AG09319 (cell line): ENCODE measurements at regions not wholly inside any gene's neighbourhood (a gene's known extent, or its start where the extent isn't known, plus 50 kb on each side); places are given as distances from the start of the nearest gene placed in this dataset.

Experiments used
- DNase-seq: peaks from one replicate; pipeline ENCODE4 v3.0.0-alpha.2; 2010; ENCODE audit warnings: low read depth; ENCODE audit errors: extremely low read depth
- TF ChIP-seq, protein P1 (sequence below): IDR thresholded peaks from 2 replicates; pipeline ENCODE4 v1.5.1; 2011; ENCODE audit warnings: low read depth, mild to moderate bottlenecking, inconsistent platforms, low read length, moderate library complexity

DNA sequence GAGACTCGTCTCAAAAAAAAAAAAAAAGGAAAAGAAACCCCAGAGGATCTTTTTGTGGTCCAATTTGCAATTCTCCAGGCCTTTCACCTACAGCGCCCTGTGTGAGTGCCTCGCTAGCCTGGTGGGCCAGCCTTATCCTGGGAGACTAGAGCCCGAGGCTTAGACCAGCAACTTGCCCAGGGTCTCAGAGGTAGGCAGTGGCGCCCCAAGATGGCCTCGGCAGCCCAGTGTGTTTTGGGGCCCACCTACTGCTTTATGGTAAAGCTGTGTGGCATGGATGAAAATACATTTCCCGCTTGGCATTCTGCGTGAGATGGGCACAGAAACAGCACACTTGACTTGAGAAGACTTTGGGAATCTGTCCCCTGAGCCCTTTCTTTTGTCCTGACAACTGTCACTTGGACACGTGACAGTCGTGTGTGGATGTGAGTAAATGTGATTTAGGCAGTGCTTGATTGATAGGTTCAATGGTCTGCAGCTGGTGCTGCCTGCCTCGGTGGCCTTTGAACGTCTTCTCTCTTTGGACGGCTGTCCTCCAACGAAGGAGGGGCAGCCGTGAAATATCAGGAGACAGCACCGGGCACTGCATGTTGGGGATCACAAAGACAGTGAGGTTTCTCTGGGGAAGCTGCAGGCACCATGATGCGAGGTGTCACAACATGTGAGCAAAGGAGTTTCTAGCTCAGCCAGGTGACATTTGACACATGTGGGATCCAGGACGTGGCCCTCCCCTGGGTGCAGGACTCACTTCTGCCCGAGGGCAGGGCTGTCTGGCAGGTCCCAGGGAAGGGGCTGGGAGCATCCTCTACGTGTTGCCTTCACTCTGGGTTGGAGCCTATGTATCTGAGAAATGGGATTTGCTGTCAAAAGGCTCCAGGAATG lies 209.5 kb upstream of the TWIST2 start:
- TF ChIP-seq, protein P1, sequence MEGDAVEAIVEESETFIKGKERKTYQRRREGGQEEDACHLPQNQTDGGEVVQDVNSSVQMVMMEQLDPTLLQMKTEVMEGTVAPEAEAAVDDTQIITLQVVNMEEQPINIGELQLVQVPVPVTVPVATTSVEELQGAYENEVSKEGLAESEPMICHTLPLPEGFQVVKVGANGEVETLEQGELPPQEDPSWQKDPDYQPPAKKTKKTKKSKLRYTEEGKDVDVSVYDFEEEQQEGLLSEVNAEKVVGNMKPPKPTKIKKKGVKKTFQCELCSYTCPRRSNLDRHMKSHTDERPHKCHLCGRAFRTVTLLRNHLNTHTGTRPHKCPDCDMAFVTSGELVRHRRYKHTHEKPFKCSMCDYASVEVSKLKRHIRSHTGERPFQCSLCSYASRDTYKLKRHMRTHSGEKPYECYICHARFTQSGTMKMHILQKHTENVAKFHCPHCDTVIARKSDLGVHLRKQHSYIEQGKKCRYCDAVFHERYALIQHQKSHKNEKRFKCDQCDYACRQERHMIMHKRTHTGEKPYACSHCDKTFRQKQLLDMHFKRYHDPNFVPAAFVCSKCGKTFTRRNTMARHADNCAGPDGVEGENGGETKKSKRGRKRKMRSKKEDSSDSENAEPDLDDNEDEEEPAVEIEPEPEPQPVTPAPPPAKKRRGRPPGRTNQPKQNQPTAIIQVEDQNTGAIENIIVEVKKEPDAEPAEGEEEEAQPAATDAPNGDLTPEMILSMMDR = no peak
- DNase-seq = no peak

DNA sequence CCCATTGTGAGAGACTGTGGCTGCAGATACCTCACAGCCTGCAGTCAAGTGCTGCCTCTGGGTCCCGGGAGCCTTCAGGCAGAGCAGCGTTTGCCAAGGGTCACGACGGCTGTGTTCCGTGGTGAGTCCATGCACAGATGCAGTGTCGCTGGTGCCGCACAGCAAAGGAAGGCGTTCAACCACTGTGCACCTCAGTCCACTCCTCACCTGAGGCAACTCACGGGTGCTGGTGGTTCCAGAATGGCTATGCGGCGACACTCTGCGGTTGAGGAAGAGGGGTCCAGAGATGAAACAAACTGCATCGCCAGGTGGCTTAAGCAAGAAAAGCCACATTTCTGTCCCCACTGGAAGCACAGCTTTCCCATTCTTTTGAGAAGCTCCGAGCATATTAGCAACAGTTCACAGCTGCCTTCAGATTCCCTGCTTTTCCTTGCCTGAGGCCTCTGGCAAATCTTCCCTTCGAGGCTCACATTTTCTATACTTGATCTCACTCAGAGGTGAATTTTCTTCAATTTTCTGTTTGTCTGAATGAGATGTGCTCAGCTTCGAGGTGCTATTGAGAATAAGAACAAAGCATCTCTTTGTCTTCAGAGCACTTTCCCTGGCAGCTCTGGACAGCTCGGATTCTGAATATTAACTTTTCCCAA lies 208.8 kb upstream of the TWIST2 start:
- TF ChIP-seq, protein P1 = no peak
- no peak for DNase-seq

- no peak for DNase-seq
- TF ChIP-seq, protein P1 = no peak
These were observed 207.4 kb upstream of the TWIST2 start for GRCh38 chr2:238640486-238640885.

DNA sequence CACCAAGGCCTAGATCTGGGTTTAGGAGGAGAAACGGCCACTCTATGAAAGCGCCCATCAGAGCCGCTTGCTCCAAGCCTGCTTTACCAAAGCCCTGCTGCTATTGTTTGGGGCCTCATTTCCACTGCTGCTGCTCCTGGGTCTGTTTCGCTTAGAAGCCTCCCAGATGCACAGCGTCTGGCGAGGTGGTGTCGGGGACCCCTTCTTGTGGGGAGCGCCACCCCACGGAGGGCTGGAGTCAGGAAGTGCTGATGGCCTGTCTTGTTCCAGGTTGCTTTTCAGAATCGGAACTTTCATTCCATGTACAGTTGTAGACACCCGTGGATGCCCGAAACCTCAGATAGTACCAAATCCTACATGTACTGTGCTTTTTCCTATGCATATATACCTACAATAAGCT lies 204.9 kb upstream of the TWIST2 start:
- DNase-seq = no peak
- TF ChIP-seq, protein P1 = no peak

- TF ChIP-seq, protein P1 = no peak
- no peak for DNase-seq
These were observed 204.4 kb upstream of the TWIST2 start for GRCh38 chr2:238643400-238643907.

DNA sequence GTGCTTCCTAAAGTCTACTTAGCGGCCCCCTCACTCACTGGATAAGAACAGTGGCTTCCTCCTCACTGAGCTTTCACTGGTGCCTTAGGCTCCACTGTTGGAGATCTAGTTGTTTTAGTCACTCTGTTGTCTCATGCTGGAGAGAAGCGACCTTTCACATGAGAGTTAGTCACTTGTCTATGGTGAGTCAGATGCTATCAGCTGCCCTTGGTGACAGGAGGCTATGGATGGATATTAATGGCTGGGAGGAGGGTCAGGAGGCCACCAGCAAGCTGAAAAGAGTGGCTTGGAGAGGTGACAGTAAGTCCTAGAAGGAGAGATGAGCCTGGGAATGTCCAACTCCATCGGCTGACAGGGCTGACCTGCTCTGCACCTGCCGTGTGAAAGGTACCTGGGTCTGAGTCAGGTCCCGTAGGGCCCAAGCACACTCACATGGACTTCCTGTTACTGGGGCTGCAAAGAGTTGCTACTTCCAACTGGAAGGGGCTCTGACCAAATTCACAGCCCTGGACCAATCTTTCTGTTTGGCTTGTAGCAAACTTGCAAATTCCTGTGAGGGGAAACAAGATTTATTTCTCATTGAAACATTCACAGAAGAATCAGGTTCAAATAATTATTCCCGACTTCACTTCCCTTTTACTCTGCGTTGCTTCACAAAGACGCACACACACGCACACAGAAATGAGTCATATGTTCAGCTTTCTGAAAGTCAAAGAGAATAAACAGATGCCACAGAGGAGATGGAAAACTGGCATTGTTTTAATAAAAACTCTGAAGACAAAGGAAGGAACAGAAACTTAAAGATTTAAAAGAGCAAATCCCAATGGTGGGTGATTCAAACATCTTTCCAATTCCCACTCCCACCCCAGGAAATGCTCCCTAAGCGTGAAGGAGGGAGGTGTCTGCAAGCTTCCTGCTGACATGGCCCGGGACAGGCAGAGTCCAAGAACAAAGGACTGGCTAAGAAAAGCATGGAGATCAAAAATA lies 203.5 kb upstream of the TWIST2 start:
- TF ChIP-seq, protein P1 = no peak
- peak; percentile 66 for DNase-seq
